ENCODE measurements at regions not wholly inside any gene's neighbourhood (a gene's known extent, or its start where the extent isn't known, plus 50 kb on each side); places are given as distances from the start of the nearest gene placed in this dataset.

DNA sequence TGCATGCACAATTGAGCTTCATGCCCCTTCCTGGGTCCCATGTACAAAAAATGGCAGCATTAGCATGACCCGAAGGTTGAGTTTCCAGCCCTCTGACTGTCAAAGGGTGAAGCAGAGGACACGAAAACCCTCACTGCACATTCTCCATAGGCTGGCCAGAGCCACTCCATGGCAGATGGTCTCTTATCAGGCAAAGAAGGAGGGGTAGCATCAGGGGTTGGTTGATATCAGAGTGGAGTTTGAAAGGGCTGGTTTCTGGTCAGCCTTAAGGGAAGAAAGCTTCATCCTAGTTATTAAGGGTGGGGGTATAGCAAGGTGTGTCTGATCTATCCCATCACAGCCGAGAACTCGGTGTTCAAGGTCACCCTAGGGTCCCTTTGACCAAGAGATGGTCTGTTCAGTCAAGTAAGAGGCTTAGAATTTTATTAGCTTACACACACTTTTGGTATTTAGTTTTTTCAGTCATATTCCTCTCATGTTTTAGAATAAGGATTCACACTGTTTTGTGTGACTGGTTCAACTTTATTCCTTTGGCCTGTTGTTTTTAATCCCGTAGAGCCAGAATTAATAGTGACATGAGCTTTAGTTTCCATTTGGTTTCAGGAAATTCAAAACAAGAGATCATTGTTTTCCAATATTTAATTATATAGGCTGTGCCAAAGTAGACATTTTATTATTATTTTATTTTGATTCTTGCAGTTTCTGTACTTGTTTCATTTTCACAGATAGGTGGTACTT, 199.9 kb upstream of the FMN2 start:
- DNase-seq (ENCODE audit: extremely low read depth in 1 of 4, low spot score in 3 of 4): no peak
- H3K9me1 ChIP-seq (ENCODE audit: control insufficient read depth, insufficient read depth, low read length): no peaks in the 10 kb centered on the region
- H3K36me3 ChIP-seq (ENCODE audit: control insufficient read depth, insufficient read depth, low read length): no peaks in the 10 kb centered on the region
- in situ Hi-C loops (cut with MboI) (no loop called here), intact Hi-C loops (cut with micrococcal nuclease) (loop anchor here (10.0 kb wide), 1 partner anchor 577 kb away; no protein-coding TSS in a partner anchor)
- no peak overlapping the region for H3K4me3 ChIP-seq
- ChIA-PET POLR2A (no interaction called here), CTCF (ENCODE audit: low intra/inter-chr PET ratio) (no interaction called here)
- H3K9ac ChIP-seq (ENCODE audit: insufficient read depth in 1 of 2, low read depth in 2 of 2, low read length in 2 of 2): no peak overlapping the region
- H2AFZ ChIP-seq (ENCODE audit: low read depth, low read length): no peak overlapping the region
- TF ChIP-seq, protein P1, sequence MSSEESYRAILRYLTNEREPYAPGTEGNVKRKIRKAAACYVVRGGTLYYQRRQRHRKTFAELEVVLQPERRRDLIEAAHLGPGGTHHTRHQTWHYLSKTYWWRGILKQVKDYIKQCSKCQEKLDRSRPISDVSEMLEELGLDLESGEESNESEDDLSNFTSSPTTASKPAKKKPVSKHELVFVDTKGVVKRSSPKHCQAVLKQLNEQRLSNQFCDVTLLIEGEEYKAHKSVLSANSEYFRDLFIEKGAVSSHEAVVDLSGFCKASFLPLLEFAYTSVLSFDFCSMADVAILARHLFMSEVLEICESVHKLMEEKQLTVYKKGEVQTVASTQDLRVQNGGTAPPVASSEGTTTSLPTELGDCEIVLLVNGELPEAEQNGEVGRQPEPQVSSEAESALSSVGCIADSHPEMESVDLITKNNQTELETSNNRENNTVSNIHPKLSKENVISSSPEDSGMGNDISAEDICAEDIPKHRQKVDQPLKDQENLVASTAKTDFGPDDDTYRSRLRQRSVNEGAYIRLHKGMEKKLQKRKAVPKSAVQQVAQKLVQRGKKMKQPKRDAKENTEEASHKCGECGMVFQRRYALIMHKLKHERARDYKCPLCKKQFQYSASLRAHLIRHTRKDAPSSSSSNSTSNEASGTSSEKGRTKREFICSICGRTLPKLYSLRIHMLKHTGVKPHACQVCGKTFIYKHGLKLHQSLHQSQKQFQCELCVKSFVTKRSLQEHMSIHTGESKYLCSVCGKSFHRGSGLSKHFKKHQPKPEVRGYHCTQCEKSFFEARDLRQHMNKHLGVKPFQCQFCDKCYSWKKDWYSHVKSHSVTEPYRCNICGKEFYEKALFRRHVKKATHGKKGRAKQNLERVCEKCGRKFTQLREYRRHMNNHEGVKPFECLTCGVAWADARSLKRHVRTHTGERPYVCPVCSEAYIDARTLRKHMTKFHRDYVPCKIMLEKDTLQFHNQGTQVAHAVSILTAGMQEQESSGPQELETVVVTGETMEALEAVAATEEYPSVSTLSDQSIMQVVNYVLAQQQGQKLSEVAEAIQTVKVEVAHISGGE (CRISPR knock-in tag; IDR thresholded peaks at IDR 0.05): no peak
- TF ChIP-seq ZNF77 (CRISPR knock-in tag; IDR thresholded peaks at IDR 0.05): no peak
- no peak for TF ChIP-seq HDAC6 (IDR thresholded peaks at IDR 0.05; ENCODE audit: low read depth, low read length)
- no peak for TF ChIP-seq CTBP1 (IDR thresholded peaks at IDR 0.05; ENCODE audit: borderline replicate concordance)
- TF ChIP-seq ZBTB9 (CRISPR knock-in tag; IDR thresholded peaks at IDR 0.05): no peak
- TF ChIP-seq COPS2 (conservative IDR thresholded peaks at IDR 0.05): no peak
- TF ChIP-seq TAF9B (IDR thresholded peaks at IDR 0.05; ENCODE audit: partially characterized antibody): no peak
- no peak for TF ChIP-seq MED1 (CRISPR knock-in tag; IDR thresholded peaks at IDR 0.05; ENCODE audit: borderline replicate concordance)
- TF ChIP-seq ZNF511 (CRISPR knock-in tag; IDR thresholded peaks at IDR 0.05): no peak
- no peak for TF ChIP-seq PTRF (tag; IDR thresholded peaks at IDR 0.05)
- no peak for TF ChIP-seq GABPB1 (CRISPR knock-in tag; IDR thresholded peaks at IDR 0.05)
- TF ChIP-seq, protein P2, sequence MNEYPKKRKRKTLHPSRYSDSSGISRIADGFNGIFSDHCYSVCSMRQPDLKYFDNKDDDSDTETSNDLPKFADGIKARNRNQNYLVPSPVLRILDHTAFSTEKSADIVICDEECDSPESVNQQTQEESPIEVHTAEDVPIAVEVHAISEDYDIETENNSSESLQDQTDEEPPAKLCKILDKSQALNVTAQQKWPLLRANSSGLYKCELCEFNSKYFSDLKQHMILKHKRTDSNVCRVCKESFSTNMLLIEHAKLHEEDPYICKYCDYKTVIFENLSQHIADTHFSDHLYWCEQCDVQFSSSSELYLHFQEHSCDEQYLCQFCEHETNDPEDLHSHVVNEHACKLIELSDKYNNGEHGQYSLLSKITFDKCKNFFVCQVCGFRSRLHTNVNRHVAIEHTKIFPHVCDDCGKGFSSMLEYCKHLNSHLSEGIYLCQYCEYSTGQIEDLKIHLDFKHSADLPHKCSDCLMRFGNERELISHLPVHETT (CRISPR knock-in tag; conservative IDR thresholded peaks at IDR 0.05 in 1 of 2, IDR thresholded peaks at IDR 0.05 in 1 of 2): no peak
- no peak for TF ChIP-seq ZNF263 (CRISPR knock-in tag; IDR thresholded peaks at IDR 0.05; ENCODE audit: borderline replicate concordance)
- no peaks in the 10 kb centered on the region; the same call in 1 of the 2 replicates for H3K9me3 ChIP-seq (replicated peaks; ENCODE audit: control insufficient read depth, insufficient read depth, low read depth, low read length)
- no peaks in the 10 kb centered on the region for H3K79me2 ChIP-seq (ENCODE audit: control insufficient read depth, insufficient read depth, low read length)
- BruUV-seq (replicated peaks): no TSS peak
- no peak for FAIRE-seq
- ATAC-seq: no peak
- no peak overlapping the region for H3K27ac ChIP-seq (ENCODE audit: extremely low read depth, low read depth, low read length)
- H3K27me3 ChIP-seq (ENCODE audit: control insufficient read depth in 2 of 2, insufficient read depth in 2 of 2, low read length in 2 of 2): no peaks in the 10 kb centered on the region
- no peaks in the 10 kb centered on the region for H4K20me1 ChIP-seq (replicated peaks; ENCODE audit: control insufficient read depth, insufficient read depth, low read length)
- no peaks in the 10 kb centered on the region for H3K4me1 ChIP-seq (replicated peaks in 1 of 2; ENCODE audit: control insufficient read depth in 2 of 2, insufficient read depth in 2 of 2, low read length in 2 of 2)
- WGBS (ENCODE audit: insufficient coverage, low coverage, missing lambda C conversion rate): 0% methylated on average over 5 of the region's 5 CpGs
- H3K4me2 ChIP-seq (ENCODE audit: insufficient read depth, low read length): no peak overlapping the region

All from K562 (cell line).